WTC11 (cell line): ENCODE measurements at regions not wholly inside any gene's neighbourhood (a gene's known extent, or its start where the extent isn't known, plus 50 kb on each side); places are given as distances from the start of the nearest gene placed in this dataset.

ENCODE experiments used
- RELA ChIP-seq: sonication (generic); formaldehyde crosslinking; IDR thresholded peaks from 2 replicates; pipeline ENCODE4 v1.8.1; 2022; ENCODE audit warnings: missing genetic modification reagents, mild to moderate bottlenecking, borderline replicate concordance
- SOX15 ChIP-seq: fragments of 250-450 bp; sonication (Bioruptor Pico); IDR thresholded peaks from 2 replicates; pipeline ENCODE4 v1.9.0; 2021; ENCODE audit warnings: mild to moderate bottlenecking
- TCF7 ChIP-seq: sonication (generic); formaldehyde crosslinking; IDR thresholded peaks from 2 replicates; pipeline ENCODE4 v1.8.0; 2022; ENCODE audit warnings: mild to moderate bottlenecking, low read depth, missing genetic modification reagents, moderate library complexity
- TF ChIP-seq, protein P1 (sequence below): fragments of 250-450 bp; sonication (Bioruptor Pico); IDR thresholded peaks from 2 replicates; pipeline ENCODE4 v2.1.2; 2022; ENCODE audit warnings: mild to moderate bottlenecking, moderate library complexity
- TF ChIP-seq, protein P2 (sequence below): fragments of 200-600 bp; IDR thresholded peaks from 2 replicates; pipeline ENCODE4 v1.8.0; 2022; ENCODE audit warnings: antibody characterized with exemption

DNA sequence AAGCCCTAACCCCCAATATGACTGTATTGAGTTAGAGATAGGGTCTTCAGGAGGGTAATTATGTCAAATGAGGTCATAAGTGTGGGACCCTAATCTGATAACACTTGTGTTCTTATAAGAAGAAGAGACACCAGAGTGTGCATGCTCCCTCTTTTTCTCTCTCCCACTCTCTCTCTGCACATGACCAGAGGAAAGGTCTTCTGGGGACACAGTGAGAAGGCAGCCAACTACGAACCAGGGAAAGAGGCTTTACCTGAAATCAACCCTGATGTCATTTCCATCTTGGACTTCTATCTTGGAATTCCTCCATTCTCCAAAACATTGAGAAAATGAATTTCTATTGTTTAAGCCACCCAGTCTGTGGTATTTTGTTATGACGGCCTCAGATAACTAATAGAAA lies 97.2 kb upstream of the MAD2L1 start:
- TF ChIP-seq, protein P1, sequence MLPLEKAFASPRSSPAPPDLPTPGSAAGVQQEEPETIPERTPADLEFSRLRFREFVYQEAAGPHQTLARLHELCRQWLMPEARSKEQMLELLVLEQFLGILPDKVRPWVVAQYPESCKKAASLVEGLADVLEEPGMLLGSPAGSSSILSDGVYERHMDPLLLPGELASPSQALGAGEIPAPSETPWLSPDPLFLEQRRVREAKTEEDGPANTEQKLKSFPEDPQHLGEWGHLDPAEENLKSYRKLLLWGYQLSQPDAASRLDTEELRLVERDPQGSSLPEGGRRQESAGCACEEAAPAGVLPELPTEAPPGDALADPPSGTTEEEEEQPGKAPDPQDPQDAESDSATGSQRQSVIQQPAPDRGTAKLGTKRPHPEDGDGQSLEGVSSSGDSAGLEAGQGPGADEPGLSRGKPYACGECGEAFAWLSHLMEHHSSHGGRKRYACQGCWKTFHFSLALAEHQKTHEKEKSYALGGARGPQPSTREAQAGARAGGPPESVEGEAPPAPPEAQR (CRISPR knock-in tag) = no peak
- TF ChIP-seq, protein P2, sequence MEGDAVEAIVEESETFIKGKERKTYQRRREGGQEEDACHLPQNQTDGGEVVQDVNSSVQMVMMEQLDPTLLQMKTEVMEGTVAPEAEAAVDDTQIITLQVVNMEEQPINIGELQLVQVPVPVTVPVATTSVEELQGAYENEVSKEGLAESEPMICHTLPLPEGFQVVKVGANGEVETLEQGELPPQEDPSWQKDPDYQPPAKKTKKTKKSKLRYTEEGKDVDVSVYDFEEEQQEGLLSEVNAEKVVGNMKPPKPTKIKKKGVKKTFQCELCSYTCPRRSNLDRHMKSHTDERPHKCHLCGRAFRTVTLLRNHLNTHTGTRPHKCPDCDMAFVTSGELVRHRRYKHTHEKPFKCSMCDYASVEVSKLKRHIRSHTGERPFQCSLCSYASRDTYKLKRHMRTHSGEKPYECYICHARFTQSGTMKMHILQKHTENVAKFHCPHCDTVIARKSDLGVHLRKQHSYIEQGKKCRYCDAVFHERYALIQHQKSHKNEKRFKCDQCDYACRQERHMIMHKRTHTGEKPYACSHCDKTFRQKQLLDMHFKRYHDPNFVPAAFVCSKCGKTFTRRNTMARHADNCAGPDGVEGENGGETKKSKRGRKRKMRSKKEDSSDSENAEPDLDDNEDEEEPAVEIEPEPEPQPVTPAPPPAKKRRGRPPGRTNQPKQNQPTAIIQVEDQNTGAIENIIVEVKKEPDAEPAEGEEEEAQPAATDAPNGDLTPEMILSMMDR = no peak
- TF ChIP-seq TCF7 (CRISPR knock-in tag) = no peak
- no peak for TF ChIP-seq SOX15 (CRISPR knock-in tag)
- no peak for TF ChIP-seq RELA (CRISPR knock-in tag)
